GM23338 (cell line): ENCODE measurements at regions not wholly inside any gene's neighbourhood (a gene's known extent, or its start where the extent isn't known, plus 50 kb on each side); places are given as distances from the start of the nearest gene placed in this dataset.

Experiments used
- ATAC-seq: fragments of 200-7000 bp; cut with Tn5 transposase; 3 replicates; pipeline ENCODE4 v1.9.1; 2020
- DNase-seq: peaks from one replicate; pipeline ENCODE4 v3.0.0-alpha.2; 2015; ENCODE audit warnings: low spot score
- H2AFZ ChIP-seq: fragments of 200-600 bp; sonication (generic); 2 replicates; pipeline ENCODE4 v1.8.0; 2016; ENCODE audit warnings: antibody characterized with exemption, mild to moderate bottlenecking, moderate library complexity
- H3F3A ChIP-seq: fragments of 200-600 bp; sonication (generic); replicated peaks from 2 replicates; pipeline ENCODE4 v1.8.0; 2017; ENCODE audit warnings: antibody characterized with exemption, mixed run types, low read depth
- H3K27ac ChIP-seq: fragments of 200-600 bp; sonication (generic); 2 replicates; pipeline ENCODE4 v1.6.1; 2016; ENCODE audit warnings: low read depth
- H3K27me3 ChIP-seq: fragments of 200-600 bp; sonication (generic); 2 replicates; pipeline ENCODE4 v1.8.0; 2016; ENCODE audit warnings: mild to moderate bottlenecking, mixed run types, moderate library complexity; ENCODE audit not compliant: insufficient read depth
- H3K36me3 ChIP-seq: fragments of 200-600 bp; sonication (generic); 2 replicates; pipeline ENCODE4 v1.8.0; 2016; ENCODE audit warnings: mild to moderate bottlenecking; ENCODE audit not compliant: insufficient read depth
- H3K4me1 ChIP-seq: fragments of 200-600 bp; sonication (generic); 2 replicates; pipeline ENCODE4 v1.8.0; 2016; ENCODE audit warnings: mild to moderate bottlenecking, moderate library complexity; ENCODE audit not compliant: insufficient read depth
- H3K4me2 ChIP-seq: fragments of 200-600 bp; sonication (generic); 2 replicates; pipeline ENCODE4 v1.7.1; 2017; ENCODE audit warnings: mixed run types
- H3K4me3 ChIP-seq: fragments of 200-600 bp; sonication (generic); 2 replicates; pipeline ENCODE4 v1.6.1; 2016; ENCODE audit warnings: mixed run types
- H3K79me2 ChIP-seq: fragments of 200-600 bp; sonication (generic); replicated peaks from 2 replicates; pipeline ENCODE4 v1.8.0; 2017; ENCODE audit warnings: mild to moderate bottlenecking; ENCODE audit not compliant: insufficient read depth
- H3K9me2 ChIP-seq: fragments of 200-600 bp; sonication (generic); 2 replicates; pipeline ENCODE4 v1.8.0; 2017; ENCODE audit not compliant: insufficient read depth
- H4K20me1 ChIP-seq: fragments of 200-600 bp; sonication (generic); replicated peaks from 2 replicates; pipeline ENCODE4 v1.8.0; 2017; ENCODE audit warnings: mild to moderate bottlenecking; ENCODE audit not compliant: insufficient read depth
- H3K27ac Mint-ChIP-seq: 2 replicates; pipeline ENCODE4 v1.8.0; 2020; ENCODE audit warnings: inconsistent platforms, mild to moderate bottlenecking, moderate library complexity, mixed read lengths
- H3K27me3 Mint-ChIP-seq: 3 replicates; pipeline ENCODE4 v1.8.0; 2022; ENCODE audit warnings: low read depth, mild to moderate bottlenecking, moderate library complexity, mixed read lengths, inconsistent platforms; ENCODE audit not compliant: insufficient read depth, poor library complexity
- H3K36me3 Mint-ChIP-seq: 3 replicates; pipeline ENCODE4 v1.8.0; 2021; ENCODE audit warnings: low read depth, mild to moderate bottlenecking, inconsistent platforms, moderate library complexity, mixed read lengths
- H3K4me1 Mint-ChIP-seq: 3 replicates; pipeline ENCODE4 v1.8.0; 2020; ENCODE audit warnings: mild to moderate bottlenecking, inconsistent platforms, mixed read lengths
- H3K4me3 Mint-ChIP-seq: 3 replicates; pipeline ENCODE4 v1.8.0; 2021; ENCODE audit warnings: moderate library complexity, mild to moderate bottlenecking, inconsistent platforms, mixed read lengths
- H3K9me3 Mint-ChIP-seq: 3 replicates; pipeline ENCODE4 v1.8.0; 2020; ENCODE audit warnings: moderate library complexity, mild to moderate bottlenecking, inconsistent platforms, mixed read lengths
- CREB1 ChIP-seq: fragments of 250-450 bp; sonication (Bioruptor Pico); IDR thresholded peaks from 2 replicates; pipeline ENCODE4 v1.5.0; 2020; ENCODE audit warnings: low read depth, mild to moderate bottlenecking, moderate library complexity
- EZH2 ChIP-seq: fragments of 200-600 bp; sonication (generic); IDR thresholded peaks from one replicate; pipeline ENCODE4 v1.8.0; 2017; ENCODE audit warnings: antibody characterized with exemption, mild to moderate bottlenecking, low read depth; ENCODE audit not compliant: unreplicated experiment
- EZH2phosphoT487 ChIP-seq: fragments of 200-600 bp; sonication (generic); IDR thresholded peaks from one replicate; pipeline ENCODE4 v1.8.1; 2018; ENCODE audit warnings: antibody characterized with exemption; ENCODE audit not compliant: unreplicated experiment
- JUNB ChIP-seq: IDR thresholded peaks from one replicate; pipeline ENCODE4 v1.6.1; 2016; ENCODE audit warnings: antibody characterized with exemption; ENCODE audit not compliant: unreplicated experiment
- NANOG ChIP-seq: IDR thresholded peaks from 2 replicates; pipeline ENCODE4 v1.6.1; 2016; ENCODE audit warnings: antibody characterized with exemption, borderline replicate concordance
- POLR2AphosphoS5 ChIP-seq: IDR thresholded peaks from 2 replicates; pipeline ENCODE4 v1.6.1; 2016; ENCODE audit warnings: antibody characterized with exemption, low read depth
- STAT1 ChIP-seq: IDR thresholded peaks from one replicate; pipeline ENCODE4 v1.6.1; 2016; ENCODE audit warnings: antibody characterized with exemption; ENCODE audit not compliant: unreplicated experiment
- ZNF114 ChIP-seq: fragments of 250-450 bp; sonication (Bioruptor Pico); IDR thresholded peaks from 2 replicates; pipeline ENCODE4 v1.5.0; 2020; ENCODE audit warnings: mild to moderate bottlenecking, moderate library complexity
- ZNF331 ChIP-seq: fragments of 250-450 bp; sonication (Bioruptor Pico); IDR thresholded peaks from 2 replicates; pipeline ENCODE4 v1.5.0; 2020; ENCODE audit warnings: low read depth, mild to moderate bottlenecking, moderate library complexity
- TF ChIP-seq, protein P1 (sequence below): IDR thresholded peaks from 2 replicates; pipeline ENCODE4 v1.6.1; 2016; ENCODE audit warnings: antibody characterized with exemption
- TF ChIP-seq, protein P2 (sequence below): fragments of 250-450 bp; sonication (Bioruptor Pico); IDR thresholded peaks from 2 replicates; pipeline ENCODE4 v1.5.0; 2020; ENCODE audit warnings: mild to moderate bottlenecking, moderate library complexity
- TF ChIP-seq, protein P3 (sequence below): IDR thresholded peaks from one replicate; pipeline ENCODE4 v1.6.1; 2018; ENCODE audit warnings: antibody characterized with exemption; ENCODE audit not compliant: unreplicated experiment
- TF ChIP-seq, protein P4 (sequence below), 2 experiments: fragments of 200-600 bp in 1 of 2; sonication (generic) in 1 of 2; conservative IDR thresholded peaks; 2 replicates each; pipeline versions ENCODE4 v1.5.1 to v1.6.1; 2016 to 2017; ENCODE audit warnings: antibody characterized with exemption in 2 of 2, low read depth in 2 of 2, mild to moderate bottlenecking in 2 of 2, moderate library complexity in 1 of 2

DNA sequence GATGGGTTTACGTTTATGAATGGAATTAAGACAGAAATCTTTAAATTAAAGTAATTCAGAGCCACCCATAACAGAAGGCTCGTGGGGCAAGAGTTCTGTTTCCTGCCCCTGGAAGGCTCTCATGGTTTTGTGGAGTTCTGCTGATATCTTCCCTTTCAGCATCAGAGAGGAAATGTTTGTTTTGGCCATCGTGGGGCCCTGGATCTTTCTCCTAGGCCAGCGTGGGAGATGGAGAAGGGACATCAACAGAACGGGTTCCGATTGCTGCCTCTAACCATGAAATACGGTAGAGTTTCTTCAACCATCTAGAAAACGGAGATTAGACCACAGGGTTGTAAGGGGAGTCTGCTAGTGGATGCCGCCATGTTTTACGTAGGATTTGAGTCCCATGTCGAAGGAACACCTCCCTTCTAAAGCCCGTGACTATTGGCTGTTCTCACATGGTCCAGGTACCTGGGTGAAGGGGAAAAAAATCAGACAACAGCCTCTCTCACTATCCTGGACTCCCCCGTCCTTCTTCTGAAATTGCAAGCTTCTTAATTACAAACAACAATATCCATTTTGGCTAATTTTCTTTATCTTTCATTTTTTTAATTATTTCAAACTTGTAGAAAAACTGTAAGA is 169.1 kb upstream of the CELF2 start:
- Histone ChIP-seq H3K27me3 (no peaks in the 10 kb centered on the region), H3K27ac (no peak overlapping the region), H4K20me1 (no peaks in the 10 kb centered on the region), H3K36me3 (no peaks in the 10 kb centered on the region), H3K4me2 (no peak overlapping the region), H3K4me1 (no peaks in the 10 kb centered on the region), H3K4me3 (no peak overlapping the region), H2AFZ (0 out of 2 replicates have a peak overlapping the region, but pooled peaks have one; percentile 56), H3K9me2 (no peaks in the 10 kb centered on the region), H3F3A (no peaks in the 10 kb centered on the region), H3K79me2 (no peaks in the 10 kb centered on the region)
- Mint-ChIP-seq H3K27me3 (no peaks in the 10 kb centered on the region), H3K27ac (no peak overlapping the region), H3K4me3 (no peak overlapping the region), H3K36me3 (no peaks in the 10 kb centered on the region), H3K4me1 (no peaks in the 10 kb centered on the region), H3K9me3 (no peaks in the 10 kb centered on the region)
- TF ChIP-seq STAT1 (no peak), EZH2 (no peak), EZH2phosphoT487 (no peak), POLR2AphosphoS5 (no peak), CREB1 (no peak), ZNF114 (CRISPR knock-in tag) (no peak), JUNB (no peak), ZNF331 (no peak), NANOG (no peak)
- TF ChIP-seq, protein P1, sequence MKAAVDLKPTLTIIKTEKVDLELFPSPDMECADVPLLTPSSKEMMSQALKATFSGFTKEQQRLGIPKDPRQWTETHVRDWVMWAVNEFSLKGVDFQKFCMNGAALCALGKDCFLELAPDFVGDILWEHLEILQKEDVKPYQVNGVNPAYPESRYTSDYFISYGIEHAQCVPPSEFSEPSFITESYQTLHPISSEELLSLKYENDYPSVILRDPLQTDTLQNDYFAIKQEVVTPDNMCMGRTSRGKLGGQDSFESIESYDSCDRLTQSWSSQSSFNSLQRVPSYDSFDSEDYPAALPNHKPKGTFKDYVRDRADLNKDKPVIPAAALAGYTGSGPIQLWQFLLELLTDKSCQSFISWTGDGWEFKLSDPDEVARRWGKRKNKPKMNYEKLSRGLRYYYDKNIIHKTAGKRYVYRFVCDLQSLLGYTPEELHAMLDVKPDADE = no peak
- TF ChIP-seq, protein P2, sequence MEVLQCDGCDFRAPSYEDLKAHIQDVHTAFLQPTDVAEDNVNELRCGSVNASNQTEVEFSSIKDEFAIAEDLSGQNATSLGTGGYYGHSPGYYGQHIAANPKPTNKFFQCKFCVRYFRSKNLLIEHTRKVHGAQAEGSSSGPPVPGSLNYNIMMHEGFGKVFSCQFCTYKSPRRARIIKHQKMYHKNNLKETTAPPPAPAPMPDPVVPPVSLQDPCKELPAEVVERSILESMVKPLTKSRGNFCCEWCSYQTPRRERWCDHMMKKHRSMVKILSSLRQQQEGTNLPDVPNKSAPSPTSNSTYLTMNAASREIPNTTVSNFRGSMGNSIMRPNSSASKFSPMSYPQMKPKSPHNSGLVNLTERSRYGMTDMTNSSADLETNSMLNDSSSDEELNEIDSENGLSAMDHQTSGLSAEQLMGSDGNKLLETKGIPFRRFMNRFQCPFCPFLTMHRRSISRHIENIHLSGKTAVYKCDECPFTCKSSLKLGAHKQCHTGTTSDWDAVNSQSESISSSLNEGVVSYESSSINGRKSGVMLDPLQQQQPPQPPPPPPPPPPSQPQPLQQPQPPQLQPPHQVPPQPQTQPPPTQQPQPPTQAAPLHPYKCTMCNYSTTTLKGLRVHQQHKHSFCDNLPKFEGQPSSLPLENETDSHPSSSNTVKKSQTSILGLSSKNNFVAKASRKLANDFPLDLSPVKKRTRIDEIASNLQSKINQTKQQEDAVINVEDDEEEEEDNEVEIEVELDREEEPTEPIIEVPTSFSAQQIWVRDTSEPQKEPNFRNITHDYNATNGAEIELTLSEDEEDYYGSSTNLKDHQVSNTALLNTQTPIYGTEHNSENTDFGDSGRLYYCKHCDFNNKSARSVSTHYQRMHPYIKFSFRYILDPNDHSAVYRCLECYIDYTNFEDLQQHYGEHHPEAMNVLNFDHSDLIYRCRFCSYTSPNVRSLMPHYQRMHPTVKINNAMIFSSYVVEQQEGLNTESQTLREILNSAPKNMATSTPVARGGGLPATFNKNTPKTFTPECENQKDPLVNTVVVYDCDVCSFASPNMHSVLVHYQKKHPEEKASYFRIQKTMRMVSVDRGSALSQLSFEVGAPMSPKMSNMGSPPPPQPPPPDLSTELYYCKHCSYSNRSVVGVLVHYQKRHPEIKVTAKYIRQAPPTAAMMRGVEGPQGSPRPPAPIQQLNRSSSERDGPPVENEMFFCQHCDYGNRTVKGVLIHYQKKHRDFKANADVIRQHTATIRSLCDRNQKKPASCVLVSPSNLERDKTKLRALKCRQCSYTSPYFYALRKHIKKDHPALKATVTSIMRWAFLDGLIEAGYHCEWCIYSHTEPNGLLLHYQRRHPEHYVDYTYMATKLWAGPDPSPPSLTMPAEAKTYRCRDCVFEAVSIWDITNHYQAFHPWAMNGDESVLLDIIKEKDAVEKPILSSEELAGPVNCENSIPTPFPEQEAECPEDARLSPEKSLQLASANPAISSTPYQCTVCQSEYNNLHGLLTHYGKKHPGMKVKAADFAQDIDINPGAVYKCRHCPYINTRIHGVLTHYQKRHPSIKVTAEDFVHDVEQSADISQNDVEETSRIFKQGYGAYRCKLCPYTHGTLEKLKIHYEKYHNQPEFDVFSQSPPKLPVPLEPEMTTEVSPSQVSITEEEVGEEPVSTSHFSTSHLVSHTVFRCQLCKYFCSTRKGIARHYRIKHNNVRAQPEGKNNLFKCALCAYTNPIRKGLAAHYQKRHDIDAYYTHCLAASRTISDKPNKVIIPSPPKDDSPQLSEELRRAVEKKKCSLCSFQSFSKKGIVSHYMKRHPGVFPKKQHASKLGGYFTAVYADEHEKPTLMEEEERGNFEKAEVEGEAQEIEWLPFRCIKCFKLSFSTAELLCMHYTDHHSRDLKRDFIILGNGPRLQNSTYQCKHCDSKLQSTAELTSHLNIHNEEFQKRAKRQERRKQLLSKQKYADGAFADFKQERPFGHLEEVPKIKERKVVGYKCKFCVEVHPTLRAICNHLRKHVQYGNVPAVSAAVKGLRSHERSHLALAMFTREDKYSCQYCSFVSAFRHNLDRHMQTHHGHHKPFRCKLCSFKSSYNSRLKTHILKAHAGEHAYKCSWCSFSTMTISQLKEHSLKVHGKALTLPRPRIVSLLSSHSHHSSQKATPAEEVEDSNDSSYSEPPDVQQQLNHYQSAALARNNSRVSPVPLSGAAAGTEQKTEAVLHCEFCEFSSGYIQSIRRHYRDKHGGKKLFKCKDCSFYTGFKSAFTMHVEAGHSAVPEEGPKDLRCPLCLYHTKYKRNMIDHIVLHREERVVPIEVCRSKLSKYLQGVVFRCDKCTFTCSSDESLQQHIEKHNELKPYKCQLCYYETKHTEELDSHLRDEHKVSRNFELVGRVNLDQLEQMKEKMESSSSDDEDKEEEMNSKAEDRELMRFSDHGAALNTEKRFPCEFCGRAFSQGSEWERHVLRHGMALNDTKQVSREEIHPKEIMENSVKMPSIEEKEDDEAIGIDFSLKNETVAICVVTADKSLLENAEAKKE (CRISPR knock-in tag) = no peak
- TF ChIP-seq, protein P3, sequence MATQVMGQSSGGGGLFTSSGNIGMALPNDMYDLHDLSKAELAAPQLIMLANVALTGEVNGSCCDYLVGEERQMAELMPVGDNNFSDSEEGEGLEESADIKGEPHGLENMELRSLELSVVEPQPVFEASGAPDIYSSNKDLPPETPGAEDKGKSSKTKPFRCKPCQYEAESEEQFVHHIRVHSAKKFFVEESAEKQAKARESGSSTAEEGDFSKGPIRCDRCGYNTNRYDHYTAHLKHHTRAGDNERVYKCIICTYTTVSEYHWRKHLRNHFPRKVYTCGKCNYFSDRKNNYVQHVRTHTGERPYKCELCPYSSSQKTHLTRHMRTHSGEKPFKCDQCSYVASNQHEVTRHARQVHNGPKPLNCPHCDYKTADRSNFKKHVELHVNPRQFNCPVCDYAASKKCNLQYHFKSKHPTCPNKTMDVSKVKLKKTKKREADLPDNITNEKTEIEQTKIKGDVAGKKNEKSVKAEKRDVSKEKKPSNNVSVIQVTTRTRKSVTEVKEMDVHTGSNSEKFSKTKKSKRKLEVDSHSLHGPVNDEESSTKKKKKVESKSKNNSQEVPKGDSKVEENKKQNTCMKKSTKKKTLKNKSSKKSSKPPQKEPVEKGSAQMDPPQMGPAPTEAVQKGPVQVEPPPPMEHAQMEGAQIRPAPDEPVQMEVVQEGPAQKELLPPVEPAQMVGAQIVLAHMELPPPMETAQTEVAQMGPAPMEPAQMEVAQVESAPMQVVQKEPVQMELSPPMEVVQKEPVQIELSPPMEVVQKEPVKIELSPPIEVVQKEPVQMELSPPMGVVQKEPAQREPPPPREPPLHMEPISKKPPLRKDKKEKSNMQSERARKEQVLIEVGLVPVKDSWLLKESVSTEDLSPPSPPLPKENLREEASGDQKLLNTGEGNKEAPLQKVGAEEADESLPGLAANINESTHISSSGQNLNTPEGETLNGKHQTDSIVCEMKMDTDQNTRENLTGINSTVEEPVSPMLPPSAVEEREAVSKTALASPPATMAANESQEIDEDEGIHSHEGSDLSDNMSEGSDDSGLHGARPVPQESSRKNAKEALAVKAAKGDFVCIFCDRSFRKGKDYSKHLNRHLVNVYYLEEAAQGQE = no peak
- TF ChIP-seq, protein P4, sequence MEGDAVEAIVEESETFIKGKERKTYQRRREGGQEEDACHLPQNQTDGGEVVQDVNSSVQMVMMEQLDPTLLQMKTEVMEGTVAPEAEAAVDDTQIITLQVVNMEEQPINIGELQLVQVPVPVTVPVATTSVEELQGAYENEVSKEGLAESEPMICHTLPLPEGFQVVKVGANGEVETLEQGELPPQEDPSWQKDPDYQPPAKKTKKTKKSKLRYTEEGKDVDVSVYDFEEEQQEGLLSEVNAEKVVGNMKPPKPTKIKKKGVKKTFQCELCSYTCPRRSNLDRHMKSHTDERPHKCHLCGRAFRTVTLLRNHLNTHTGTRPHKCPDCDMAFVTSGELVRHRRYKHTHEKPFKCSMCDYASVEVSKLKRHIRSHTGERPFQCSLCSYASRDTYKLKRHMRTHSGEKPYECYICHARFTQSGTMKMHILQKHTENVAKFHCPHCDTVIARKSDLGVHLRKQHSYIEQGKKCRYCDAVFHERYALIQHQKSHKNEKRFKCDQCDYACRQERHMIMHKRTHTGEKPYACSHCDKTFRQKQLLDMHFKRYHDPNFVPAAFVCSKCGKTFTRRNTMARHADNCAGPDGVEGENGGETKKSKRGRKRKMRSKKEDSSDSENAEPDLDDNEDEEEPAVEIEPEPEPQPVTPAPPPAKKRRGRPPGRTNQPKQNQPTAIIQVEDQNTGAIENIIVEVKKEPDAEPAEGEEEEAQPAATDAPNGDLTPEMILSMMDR (conservative IDR thresholded peaks at IDR 0.05; ENCODE audit: low read depth in 2 of 2) = no peak
- ATAC-seq (no peak), DNase-seq (no peak)
